HG03565 (cell line): ENCODE measurements at regions not wholly inside any gene's neighbourhood (a gene's known extent, or its start where the extent isn't known, plus 50 kb on each side); places are given as distances from the start of the nearest gene placed in this dataset.
"Not testable (repeated sequence)": the region's sequence is repeated elsewhere in the genome, so short reads cannot be mapped to it uniquely, and the experiment has no call there.

Source experiments
- ATAC-seq: cut with Tn5 transposase; IDR thresholded peaks from one replicate; pipeline ENCODE4 v1.9.1; 2021; ENCODE audit warnings: mild to moderate bottlenecking, moderate library complexity; ENCODE audit not compliant: unreplicated experiment

- ATAC-seq, result no peak
These were observed 701.5 kb upstream of the MEF2C start for GRCh38 chr5:89584339-89584956.

- no peak for ATAC-seq
These were observed 700.5 kb upstream of the MEF2C start for GRCh38 chr5:89583534-89583933.

- ATAC-seq, result no peak
These were observed 699.9 kb upstream of the MEF2C start for GRCh38 chr5:89582768-89583339.

GRCh38 chr5:89580976-89581375, 698.0 kb upstream of the MEF2C start:
- ATAC-seq, result no peak

- no peak for ATAC-seq
These were observed 692.3 kb upstream of the MEF2C start for GRCh38 chr5:89575319-89575718.

- no peak for ATAC-seq
These were observed 690.4 kb upstream of the MEF2C start for GRCh38 chr5:89573345-89573744.

- no peak for ATAC-seq
These were observed 689.7 kb upstream of the MEF2C start for GRCh38 chr5:89572696-89573095.

- no peak for ATAC-seq
These were observed 687.6 kb upstream of the MEF2C start for GRCh38 chr5:89570557-89570956.

GRCh38 chr5:89566340-89566739, 683.4 kb upstream of the MEF2C start:
- ATAC-seq, result no peak

GRCh38 chr5:89560696-89561095, 677.7 kb upstream of the MEF2C start:
- ATAC-seq, result no peak

- no peak for ATAC-seq
These were observed 673.4 kb upstream of the MEF2C start for GRCh38 chr5:89556215-89556913.

GRCh38 chr5:89546657-89547056, 663.7 kb upstream of the MEF2C start:
- no peak for ATAC-seq

- no peak for ATAC-seq
These were observed 662.6 kb upstream of the MEF2C start for GRCh38 chr5:89545626-89546025.

- no peak for ATAC-seq
These were observed 662.1 kb upstream of the MEF2C start for GRCh38 chr5:89545076-89545475.

GRCh38 chr5:89542736-89543135, 659.8 kb upstream of the MEF2C start:
- ATAC-seq, result no peak

GRCh38 chr5:89537800-89538199, 654.8 kb upstream of the MEF2C start:
- no peak for ATAC-seq

- ATAC-seq, result no peak
These were observed 653.0 kb upstream of the MEF2C start for GRCh38 chr5:89536020-89536419.

GRCh38 chr5:89535411-89535810, 652.4 kb upstream of the MEF2C start:
- ATAC-seq, result no peak

- ATAC-seq, result no peak
These were observed 651.3 kb upstream of the MEF2C start for GRCh38 chr5:89534331-89534730.

- ATAC-seq, result no peak
These were observed 641.8 kb upstream of the MEF2C start for GRCh38 chr5:89524785-89525184.

GRCh38 chr5:89523867-89524266, 640.9 kb upstream of the MEF2C start:
- not testable (repeated sequence) for ATAC-seq

- no peak for ATAC-seq
These were observed 637.8 kb upstream of the MEF2C start for GRCh38 chr5:89520771-89521170.
